GM10266 (cell line): ENCODE measurements at regions not wholly inside any gene's neighbourhood (a gene's known extent, or its start where the extent isn't known, plus 50 kb on each side); places are given as distances from the start of the nearest gene placed in this dataset.

Source experiments
- DNase-seq: peaks from one replicate; pipeline ENCODE4 v3.0.0; 2012; ENCODE audit errors: extremely low spot score
- TF ChIP-seq, protein P1 (sequence below): IDR thresholded peaks from 2 replicates; pipeline ENCODE4 v1.5.1; 2012; ENCODE audit warnings: mild to moderate bottlenecking, low read depth; ENCODE audit not compliant: control insufficient read depth, insufficient read depth; ENCODE audit errors: missing control alignments

DNA sequence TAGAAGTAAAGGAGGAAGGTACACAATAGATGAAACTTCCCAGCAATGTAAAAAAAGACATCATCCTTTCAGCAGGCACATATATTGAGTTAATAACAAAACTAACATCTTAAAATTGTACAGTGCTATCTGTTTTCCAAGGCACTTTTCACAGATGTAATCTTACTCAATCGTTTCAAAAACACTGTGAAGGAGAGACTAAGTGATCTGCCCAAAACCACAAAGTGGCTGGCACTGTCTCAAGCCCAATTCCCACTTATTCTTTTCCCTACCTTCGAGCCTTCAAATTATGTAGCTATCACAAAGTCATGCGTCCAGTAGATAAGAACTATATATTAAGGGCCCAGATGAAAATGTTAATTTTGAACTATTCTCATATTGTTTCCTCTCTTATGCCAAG, 193.6 kb upstream of the RASSF8 start:
- DNase-seq = no peak
- TF ChIP-seq, protein P1, sequence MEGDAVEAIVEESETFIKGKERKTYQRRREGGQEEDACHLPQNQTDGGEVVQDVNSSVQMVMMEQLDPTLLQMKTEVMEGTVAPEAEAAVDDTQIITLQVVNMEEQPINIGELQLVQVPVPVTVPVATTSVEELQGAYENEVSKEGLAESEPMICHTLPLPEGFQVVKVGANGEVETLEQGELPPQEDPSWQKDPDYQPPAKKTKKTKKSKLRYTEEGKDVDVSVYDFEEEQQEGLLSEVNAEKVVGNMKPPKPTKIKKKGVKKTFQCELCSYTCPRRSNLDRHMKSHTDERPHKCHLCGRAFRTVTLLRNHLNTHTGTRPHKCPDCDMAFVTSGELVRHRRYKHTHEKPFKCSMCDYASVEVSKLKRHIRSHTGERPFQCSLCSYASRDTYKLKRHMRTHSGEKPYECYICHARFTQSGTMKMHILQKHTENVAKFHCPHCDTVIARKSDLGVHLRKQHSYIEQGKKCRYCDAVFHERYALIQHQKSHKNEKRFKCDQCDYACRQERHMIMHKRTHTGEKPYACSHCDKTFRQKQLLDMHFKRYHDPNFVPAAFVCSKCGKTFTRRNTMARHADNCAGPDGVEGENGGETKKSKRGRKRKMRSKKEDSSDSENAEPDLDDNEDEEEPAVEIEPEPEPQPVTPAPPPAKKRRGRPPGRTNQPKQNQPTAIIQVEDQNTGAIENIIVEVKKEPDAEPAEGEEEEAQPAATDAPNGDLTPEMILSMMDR = no peak

DNA sequence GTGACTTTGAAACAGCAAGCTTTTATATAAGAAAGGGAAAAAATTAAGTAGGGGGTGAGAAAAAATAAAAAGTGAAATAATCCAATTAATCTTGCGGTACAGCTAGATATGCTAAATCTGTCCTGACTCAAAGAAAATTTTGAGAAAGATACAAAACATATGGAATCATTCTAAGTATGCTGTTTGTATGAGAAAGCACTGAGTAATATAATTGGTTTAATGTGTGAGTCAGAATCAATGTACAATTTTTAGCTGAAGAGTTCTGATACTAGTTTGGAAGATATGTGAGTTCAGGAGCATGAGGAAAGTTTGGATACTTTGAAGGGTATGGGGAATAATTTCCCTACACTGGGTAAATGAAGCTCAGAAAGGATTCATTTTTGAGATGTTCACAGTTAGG, 190.9 kb upstream of the RASSF8 start:
- DNase-seq = no peak
- TF ChIP-seq, protein P1 = no peak

DNA sequence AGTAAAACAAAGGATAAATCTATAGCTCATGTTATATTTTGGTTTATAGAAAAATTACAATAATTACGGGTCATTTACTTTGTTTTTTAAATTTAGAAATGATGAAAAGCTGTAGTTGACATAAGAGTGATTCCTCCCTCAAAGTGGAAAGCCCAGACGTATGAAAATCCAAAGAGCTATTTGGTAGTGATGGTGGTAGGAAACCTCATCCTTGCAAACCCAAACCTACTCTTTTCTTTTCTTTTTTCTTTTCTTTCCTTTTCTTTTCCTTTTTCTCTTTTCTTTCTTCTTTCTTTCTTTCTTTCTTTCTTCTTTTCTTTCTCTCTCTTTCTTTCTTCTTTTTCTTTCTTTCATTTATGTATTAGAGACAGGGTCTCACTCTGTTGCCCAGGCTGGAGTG, 190.3 kb upstream of the RASSF8 start:
- TF ChIP-seq, protein P1 = no peak
- no peak for DNase-seq

DNA sequence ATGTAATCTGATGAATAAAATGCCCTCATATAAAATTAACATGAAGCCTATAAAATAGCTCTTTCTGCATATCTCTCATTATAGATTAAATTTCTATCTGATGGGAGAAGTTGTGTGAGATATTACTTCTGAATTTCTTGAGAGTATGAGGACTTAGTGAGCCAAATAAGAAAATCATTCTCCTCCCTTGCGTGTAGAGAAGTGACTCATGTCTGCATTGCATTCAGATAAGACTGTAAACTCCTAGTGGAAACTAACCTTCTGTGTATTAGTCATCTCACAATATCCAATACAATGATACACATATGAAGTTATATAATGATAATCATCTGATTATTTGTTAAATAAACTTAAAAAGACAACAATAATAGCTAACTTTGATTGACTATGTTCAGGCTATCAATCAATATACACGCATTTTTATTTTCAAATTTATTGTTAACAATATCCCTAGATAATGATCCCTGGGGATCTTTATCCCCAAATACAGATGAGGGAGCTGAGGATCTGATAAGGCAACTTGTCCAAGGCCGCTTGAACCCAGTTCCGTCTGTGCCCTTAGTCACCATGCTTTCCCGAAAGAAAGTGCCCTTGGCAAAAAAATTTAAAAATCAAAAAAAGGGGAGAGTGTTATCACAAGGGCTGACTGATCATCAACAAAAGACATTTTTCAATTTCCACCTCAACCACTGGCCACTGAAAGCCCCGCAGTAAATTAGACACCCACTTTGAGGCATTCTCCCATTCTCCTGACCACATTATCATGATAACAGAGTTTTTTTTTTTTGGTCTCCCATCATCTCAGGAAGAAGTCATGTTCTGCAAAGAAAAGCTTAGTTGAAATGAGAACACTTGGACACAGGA, 189.2 kb upstream of the RASSF8 start:
- TF ChIP-seq, protein P1 = no peak
- no peak for DNase-seq

DNA sequence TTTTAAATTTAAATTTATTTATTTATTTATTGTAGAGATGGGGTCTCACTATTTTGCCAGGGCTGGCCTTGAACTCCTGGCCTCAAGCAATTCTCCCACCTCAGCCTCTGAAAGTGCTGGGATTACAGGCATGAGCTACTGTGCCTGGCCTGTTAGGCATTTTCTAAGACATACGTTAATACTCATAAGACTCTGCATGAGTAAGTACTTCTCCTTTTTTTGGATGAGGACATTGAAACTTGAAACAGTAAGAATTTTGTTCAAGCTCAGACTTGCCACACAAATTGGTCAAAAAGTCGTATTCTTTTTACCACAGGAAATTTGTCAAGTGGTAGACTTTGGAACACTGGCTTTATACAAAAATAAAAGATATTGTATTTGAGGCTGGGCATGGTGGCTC, 187.4 kb upstream of the RASSF8 start:
- DNase-seq = no peak
- TF ChIP-seq, protein P1 = no peak

DNA sequence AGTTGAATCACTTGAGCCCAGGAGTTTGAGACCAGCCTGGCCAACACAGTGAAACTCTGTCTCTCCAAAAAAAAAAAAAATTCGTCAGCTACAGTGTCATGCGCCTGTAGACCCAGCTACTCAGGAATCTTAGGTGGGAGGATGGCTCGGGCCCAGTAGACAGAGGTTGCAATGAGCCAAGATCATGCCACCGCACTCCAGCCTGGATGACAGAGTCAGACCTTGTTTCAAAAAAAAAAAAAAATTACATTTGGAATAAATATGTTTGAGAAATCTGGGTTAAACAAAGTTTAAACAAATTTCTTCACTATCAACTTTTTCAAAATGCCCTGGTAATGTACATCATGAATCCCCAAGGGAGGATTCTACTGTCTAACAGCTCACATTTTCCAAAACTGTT, 187.0 kb upstream of the RASSF8 start:
- no peak for DNase-seq
- TF ChIP-seq, protein P1 = no peak

DNA sequence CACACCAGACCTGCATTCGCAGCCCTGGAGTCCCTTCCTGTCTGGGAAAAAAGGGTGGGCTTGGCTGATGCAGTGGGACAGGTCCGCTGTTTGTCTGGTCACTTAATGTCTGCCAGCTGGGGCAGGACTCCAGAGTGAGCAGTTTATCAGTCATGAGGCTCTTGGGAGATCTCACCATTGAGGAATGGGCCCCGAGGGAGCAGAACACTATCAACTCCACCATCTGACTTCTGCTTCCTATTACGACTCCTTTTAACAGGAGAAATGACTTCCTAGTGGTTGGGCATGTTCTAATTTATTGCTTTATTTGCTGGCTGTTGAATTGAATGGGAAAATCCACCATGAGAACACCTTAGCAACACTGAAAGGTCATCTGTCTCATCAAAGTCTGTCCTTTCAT, 182.5 kb upstream of the RASSF8 start:
- no peak for DNase-seq
- TF ChIP-seq, protein P1 = no peak
